GM12878 (cell line): ENCODE measurements at regions not wholly inside any gene's neighbourhood (a gene's known extent, or its start where the extent isn't known, plus 50 kb on each side); places are given as distances from the start of the nearest gene placed in this dataset.

ENCODE experiments used
- ATAC-seq: fragments of 200-7000 bp; cut with Tn5 transposase; 3 replicates; pipeline ENCODE4 v1.9.1; 2020; ENCODE audit warnings: mild to moderate bottlenecking, moderate library complexity
- BruUV-seq: library from RNA; stranded (reverse); fragments of 400-500 nt; replicated peaks from 2 replicates; lab custom pipeline; 2021; lab: Mats Ljungman, UMichigan
- CTCF ChIA-PET: fragments of 300-600 bp; sonication (Branson Sonifier 250); formaldehyde crosslinking; extraction: SDS; loops from one replicate; lab custom pipeline; 2021; ENCODE audit warnings: inconsistent platforms; lab: Yijun Ruan, JAX
- POLR2A ChIA-PET: fragments of 350-600 bp; formaldehyde crosslinking; extraction: SDS; loops from one replicate; lab custom pipeline; 2021; ENCODE audit warnings: inconsistent platforms; lab: Charles Lee
- RAD21 ChIA-PET: fragments of 300-600 bp; sonication (Branson Sonifier 250); formaldehyde crosslinking; loops from one replicate; lab custom pipeline; 2023; ENCODE audit warnings: antibody characterized with exemption; ENCODE audit not compliant: unreplicated experiment; lab: Charles Lee
- SMC1A ChIA-PET: fragments of 300-600 bp; sonication (Branson Sonifier 250); formaldehyde crosslinking; loops from one replicate; lab custom pipeline; 2023; ENCODE audit not compliant: unreplicated experiment, uncharacterized antibody; lab: Charles Lee
- DNase-seq: peaks from one replicate; pipeline ENCODE4 v3.0.0-alpha.2; 2011; ENCODE audit warnings: low read depth, low spot score
- FAIRE-seq: peaks from 3 replicates; lab custom pipeline; 2011; peaks lifted over from hg19 to GRCh38; lab: Jason Lieb, UNC
- H2AFZ ChIP-seq: 2 replicates; pipeline ENCODE4 v1.6.0; 2011; ENCODE audit warnings: low read depth, low read length, control low read depth; ENCODE audit not compliant: control insufficient read depth
- H3K27ac ChIP-seq: 2 replicates; pipeline ENCODE4 v1.5.1; 2011; ENCODE audit warnings: control low read depth; ENCODE audit not compliant: control insufficient read depth, insufficient read depth
- H3K27me3 ChIP-seq, 2 experiments: replicated peaks in 1 of 2; 2 replicates each; pipeline versions ENCODE4 v1.6.0 to v1.6.1; 2011; ENCODE audit warnings: low read length in 1 of 2; ENCODE audit not compliant: control insufficient read depth in 2 of 2, insufficient read depth in 2 of 2
- H3K36me3 ChIP-seq, 2 experiments: 2 replicates each; pipeline ENCODE4 v1.5.1; 2011; ENCODE audit warnings: low read length in 1 of 2; ENCODE audit not compliant: control insufficient read depth in 2 of 2, insufficient read depth in 2 of 2
- H3K4me1 ChIP-seq: 2 replicates; pipeline ENCODE4 v1.6.1; 2011; ENCODE audit warnings: mild to moderate bottlenecking, low read length, moderate library complexity, mixed read lengths; ENCODE audit not compliant: control insufficient read depth, insufficient read depth
- H3K4me2 ChIP-seq: 2 replicates; pipeline ENCODE4 v1.6.0; 2011; ENCODE audit warnings: control low read depth; ENCODE audit not compliant: control insufficient read depth, insufficient read depth
- H3K4me3 ChIP-seq: fragments of 200-600 bp; sonication (generic); 2 replicates; pipeline ENCODE4 v1.5.1; 2016
- H3K79me2 ChIP-seq: 2 replicates; pipeline ENCODE4 v1.6.0; 2011; ENCODE audit warnings: low read length; ENCODE audit not compliant: control insufficient read depth, insufficient read depth
- H3K9ac ChIP-seq: 2 replicates; pipeline ENCODE4 v1.8.0; 2011; ENCODE audit warnings: low read length, control low read depth, mixed read lengths; ENCODE audit not compliant: control insufficient read depth, insufficient read depth
- H3K9me3 ChIP-seq: replicated peaks from 3 replicates; pipeline ENCODE4 v1.5.1; 2011; ENCODE audit warnings: mild to moderate bottlenecking, low read length; ENCODE audit not compliant: control insufficient read depth, insufficient read depth
- H4K20me1 ChIP-seq: 2 replicates; pipeline ENCODE4 v1.6.0; 2011; ENCODE audit not compliant: control insufficient read depth, insufficient read depth
- ATF7 ChIP-seq: fragments of 450-650 bp; IDR thresholded peaks from 2 replicates; pipeline ENCODE4 v1.6.1; 2016; ENCODE audit warnings: low read depth, mild to moderate bottlenecking
- ESRRA ChIP-seq: IDR thresholded peaks from 2 replicates; pipeline ENCODE4 v1.6.1; 2012; ENCODE audit warnings: mild to moderate bottlenecking, low read length, improper control_type of control experiment
- KDM1A ChIP-seq: fragments of 200-600 bp; sonication (generic); IDR thresholded peaks from 2 replicates; pipeline ENCODE4 v1.6.1; 2016; ENCODE audit warnings: borderline replicate concordance
- MTA3 ChIP-seq: IDR thresholded peaks from 2 replicates; pipeline ENCODE4 v1.6.1; 2012; ENCODE audit warnings: low read length, inconsistent platforms, borderline replicate concordance
- PAX8 ChIP-seq: fragments of 450-650 bp; IDR thresholded peaks from 2 replicates; pipeline ENCODE4 v1.6.1; 2017; ENCODE audit warnings: mild to moderate bottlenecking, moderate library complexity
- RB1 ChIP-seq: fragments of 450-650 bp; formaldehyde crosslinking; IDR thresholded peaks from 2 replicates; pipeline ENCODE4 v1.6.1; 2017; ENCODE audit warnings: mild to moderate bottlenecking, borderline replicate concordance
- SMC3 ChIP-seq: IDR thresholded peaks from 2 replicates; pipeline ENCODE4 v1.6.1; 2011; ENCODE audit warnings: low read length, improper control_type of control experiment, borderline replicate concordance
- STAT3 ChIP-seq: IDR thresholded peaks from 2 replicates; pipeline ENCODE4 v1.6.1; 2011; ENCODE audit warnings: low read depth, low read length, improper control_type of control experiment
- WGBS: methylation state at CpG from one replicate; pipeline ENCODE4 v1.1.6; 2016; ENCODE audit warnings: low lambda C conversion rate; ENCODE audit not compliant: insufficient replicate concordance, insufficient coverage; ENCODE audit errors: missing lambda C conversion rate; 5-methylcytosine and 5-hydroxymethylcytosine counted together
- in situ Hi-C: fragments of 300-500 bp; cut with MboI; formaldehyde crosslinking; loops from 9 replicates; pipeline ENCODE4 v1.14.3; 2018; ENCODE audit warnings: mixed read lengths
- intact Hi-C: fragments of 100-400 bp; cut with micrococcal nuclease; formaldehyde crosslinking; loops from one replicate; pipeline ENCODE4 v1.14.2; 2022; ENCODE audit not compliant: unreplicated experiment
- TF ChIP-seq, protein P1 (sequence below): IDR thresholded peaks from 2 replicates; pipeline ENCODE4 v1.6.1; 2012; ENCODE audit warnings: low read depth, low read length, improper control_type of control experiment

- no peak overlapping the region for H2AFZ ChIP-seq
- H3K27me3 ChIP-seq: no peaks in the 10 kb centered on the region
- no peak overlapping the region for H3K4me2 ChIP-seq
- H3K4me3 ChIP-seq: no peak overlapping the region
- H3K9ac ChIP-seq: no peak overlapping the region
- BruUV-seq: no TSS peak
- H3K36me3 ChIP-seq: no peaks in the 10 kb centered on the region
- intact Hi-C loops: no loop called here
- 4% methylated on average over 1 of the region's 1 CpG for WGBS
- no peak for TF ChIP-seq ATF7
- no peak for TF ChIP-seq STAT3
- no peak for TF ChIP-seq MTA3
- no peak for TF ChIP-seq SMC3
- no peak for TF ChIP-seq KDM1A
- TF ChIP-seq RB1: no peak
- TF ChIP-seq, protein P1, sequence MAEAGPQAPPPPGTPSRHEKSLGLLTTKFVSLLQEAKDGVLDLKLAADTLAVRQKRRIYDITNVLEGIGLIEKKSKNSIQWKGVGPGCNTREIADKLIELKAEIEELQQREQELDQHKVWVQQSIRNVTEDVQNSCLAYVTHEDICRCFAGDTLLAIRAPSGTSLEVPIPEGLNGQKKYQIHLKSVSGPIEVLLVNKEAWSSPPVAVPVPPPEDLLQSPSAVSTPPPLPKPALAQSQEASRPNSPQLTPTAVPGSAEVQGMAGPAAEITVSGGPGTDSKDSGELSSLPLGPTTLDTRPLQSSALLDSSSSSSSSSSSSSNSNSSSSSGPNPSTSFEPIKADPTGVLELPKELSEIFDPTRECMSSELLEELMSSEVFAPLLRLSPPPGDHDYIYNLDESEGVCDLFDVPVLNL: no peak
- TF ChIP-seq ESRRA: no peak
- TF ChIP-seq PAX8: no peak
- TF ChIP-seq, all 136 proteins: peak for 0
- DNase-seq (no peak), ATAC-seq (no peak), FAIRE-seq (peak; percentile 65)
- Histone ChIP-seq H3K27ac (no peak overlapping the region), H3K9me3 (no peaks in the 10 kb centered on the region), H3K79me2 (no peaks in the 10 kb centered on the region), H3K4me1 (no peaks in the 10 kb centered on the region), H4K20me1 (no peaks in the 10 kb centered on the region)
- ChIA-PET POLR2A (no interaction called here), RAD21 (interaction anchor here (1.4 kb wide), 1 partner anchor 8 kb away, joined by 4 read pairs; no protein-coding TSS in a partner anchor), SMC1A (no interaction called here), CTCF (interaction anchor here (0.8 kb wide), 1 partner anchor 165 kb away, joined by 3 read pairs; no protein-coding TSS in a partner anchor)
- in situ Hi-C loops: no loop called here
Observed at GRCh38 chr7:36802459-36803135, 78.3 kb upstream of the AOAH start.
